ENCODE measurements at regions not wholly inside any gene's neighbourhood (a gene's known extent, or its start where the extent isn't known, plus 50 kb on each side); places are given as distances from the start of the nearest gene placed in this dataset.
A peak's percentile ranks its signal among the peaks of the same experiment; 100 is the strongest.

DNA sequence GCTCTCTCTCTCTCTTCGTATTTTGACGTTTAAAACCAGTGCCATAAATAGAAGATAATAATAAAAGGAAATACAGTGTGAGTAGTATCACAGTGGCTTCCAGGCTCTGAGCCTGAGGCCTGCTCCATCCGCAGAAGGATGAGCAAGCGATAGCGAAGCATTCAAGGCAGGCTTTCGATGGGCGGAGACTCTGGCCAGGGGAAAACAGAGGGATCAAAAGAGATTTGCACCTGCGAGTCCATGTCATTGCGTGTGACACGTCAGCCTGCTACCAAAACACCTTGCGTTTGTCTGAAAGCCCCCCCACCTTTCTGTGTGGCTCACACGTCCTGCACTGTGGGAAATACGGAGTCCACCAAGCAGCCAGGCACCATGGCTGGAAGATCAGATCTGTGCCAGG is 377.3 kb upstream of the SULF2 start:
- TF ChIP-seq CTCF (IDR thresholded peaks at IDR 0.05) = no peak
- DNase-seq = no peak
- Histone ChIP-seq H3K36me3 (no peaks in the 10 kb centered on the region), H3K9me3 (no peaks in the 10 kb centered on the region), H3K27me3 (peaks cover 0 to 25% of the 10 kb centered on the region in 2 donors), H3K27ac (no peak overlapping the region), H3K4me1 (peaks cover 0 to 11% (median 4%) of the 10 kb centered on the region in 4 donors), H3K4me3 (no peak overlapping the region)
- intact Hi-C loops (cut with DNase I; ENCODE audit: low total_unique reads) = no loop called here

DNA sequence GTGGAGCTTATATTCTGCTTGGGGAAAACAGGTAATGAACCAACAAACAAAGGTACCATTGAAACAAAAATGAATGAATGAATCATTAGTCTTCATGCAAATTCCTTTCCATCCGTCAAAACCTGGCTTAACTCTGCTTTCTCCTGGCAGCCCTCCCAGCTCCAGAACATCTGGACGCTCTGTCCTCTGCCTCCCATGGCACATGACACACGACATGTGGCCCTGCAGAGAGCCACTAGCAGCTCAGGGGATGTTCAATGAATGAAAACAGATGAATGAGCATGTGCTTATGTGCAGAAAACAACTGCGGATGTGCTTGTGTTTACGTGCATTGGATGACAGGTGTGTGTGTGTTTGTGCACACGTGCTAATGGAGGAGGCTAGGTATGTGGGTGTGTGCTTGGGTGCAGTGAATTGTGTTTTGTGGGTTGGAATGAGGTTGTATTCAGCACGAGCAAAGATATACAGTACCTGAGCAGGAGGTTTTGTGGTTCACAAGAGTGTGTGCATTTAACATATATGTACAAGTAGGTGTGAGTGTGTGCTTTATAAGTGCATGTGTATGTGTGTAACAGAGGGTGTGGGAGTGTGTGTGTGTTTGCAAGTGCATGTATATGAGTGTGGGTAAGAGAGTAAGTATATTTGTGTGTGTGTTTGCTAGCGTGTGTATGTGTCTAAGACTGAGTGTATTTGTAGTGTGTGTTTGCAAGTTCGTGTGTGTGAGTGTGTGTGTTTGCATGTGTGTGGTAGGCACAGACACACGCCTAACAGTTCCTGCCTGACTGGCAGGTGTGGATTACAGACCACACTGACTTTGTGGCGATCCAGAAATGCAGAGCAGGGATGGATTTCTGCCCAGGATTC is 374.1 kb upstream of the SULF2 start:
- Histone ChIP-seq H3K27ac (no peak overlapping the region), H3K4me1 (peaks cover 0 to 16% (median 5%) of the 10 kb centered on the region in 4 donors), H3K36me3 (no peaks in the 10 kb centered on the region), H3K27me3 (peaks cover 0 to 4% of the 10 kb centered on the region in 2 donors), H3K4me3 (no peak overlapping the region), H3K9me3 (peaks cover 0 to 5% (median 0%) of the 10 kb centered on the region in 3 donors)
- TF ChIP-seq CTCF (IDR thresholded peaks at IDR 0.05) = no peak
- intact Hi-C loops (cut with DNase I; ENCODE audit: low total_unique reads) = no loop called here
- no peak for DNase-seq

DNA sequence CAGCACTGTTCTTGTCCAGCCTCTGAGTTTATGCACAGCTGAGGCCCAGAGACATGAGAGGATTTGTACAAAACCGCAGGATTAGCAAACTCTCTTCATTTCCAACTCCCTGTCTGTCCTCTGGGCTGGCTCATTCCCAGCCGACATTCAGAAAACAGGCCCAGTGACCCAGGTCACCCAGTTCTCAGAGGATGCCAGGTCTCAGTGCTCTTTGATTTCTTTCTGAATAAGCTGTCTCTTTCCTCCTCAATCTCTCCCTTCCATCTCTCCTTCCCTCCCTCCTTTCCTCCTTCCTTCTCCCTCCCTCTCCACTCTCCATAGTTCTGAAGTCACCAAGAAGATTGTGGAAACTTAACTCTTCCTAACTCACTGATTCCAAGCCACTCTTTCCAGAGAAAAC is 372.7 kb upstream of the SULF2 start:
- peaks cover 0 to 5% (median 0%) of the 10 kb centered on the region in 3 donors for H3K9me3 ChIP-seq
- no peak for TF ChIP-seq CTCF (IDR thresholded peaks at IDR 0.05)
- peaks cover 0 to 11% (median 5%) of the 10 kb centered on the region in 4 donors for H3K4me1 ChIP-seq
- H3K36me3 ChIP-seq = no peaks in the 10 kb centered on the region
- H3K27ac ChIP-seq = no peak overlapping the region
- peaks cover 0 to 6% of the 10 kb centered on the region in 2 donors for H3K27me3 ChIP-seq
- intact Hi-C loops (cut with DNase I; ENCODE audit: low total_unique reads) = no loop called here
- DNase-seq = peak in 1 of 2 donors; percentile 53
- H3K4me3 ChIP-seq = no peak overlapping the region

DNA sequence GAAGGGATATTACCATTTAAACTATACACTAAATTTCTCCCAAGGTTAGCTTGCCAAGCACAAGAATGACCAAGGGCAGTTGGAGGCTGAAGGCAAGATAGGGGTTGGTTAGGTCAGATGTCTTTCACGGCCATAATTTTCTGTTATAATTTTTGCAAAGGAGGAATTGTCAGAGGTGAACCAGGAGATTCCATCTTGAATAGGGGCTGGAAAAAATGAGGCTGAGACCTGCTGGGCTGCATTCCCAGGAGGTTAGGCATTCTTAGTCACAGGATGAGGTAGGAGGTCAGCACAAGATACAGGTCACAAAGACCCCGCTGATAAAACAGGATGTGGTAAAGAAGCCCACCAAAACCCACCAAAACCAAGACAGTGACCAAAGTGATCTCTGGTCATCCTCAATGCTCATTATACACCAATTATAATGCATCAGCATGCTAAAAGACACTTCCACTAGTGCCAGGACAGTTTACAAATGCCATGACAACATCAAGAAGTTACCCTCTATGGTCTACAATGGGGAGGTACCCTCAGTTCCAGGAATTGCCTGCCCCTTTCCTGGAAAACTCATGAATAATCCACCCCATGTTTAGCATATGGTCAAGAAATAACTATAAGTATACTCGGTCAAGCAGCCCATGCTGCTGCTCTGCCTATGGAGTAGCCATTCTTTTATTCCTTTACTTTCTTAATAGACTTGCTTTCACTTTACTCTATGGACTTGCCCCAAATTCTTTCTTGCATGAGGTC is 371.8 kb upstream of the SULF2 start:
- TF ChIP-seq CTCF (IDR thresholded peaks at IDR 0.05) = no peak
- no peak overlapping the region for H3K27ac ChIP-seq
- peaks cover 0 to 11% of the 10 kb centered on the region in 2 donors for H3K27me3 ChIP-seq
- peaks cover 0 to 5% (median 0%) of the 10 kb centered on the region in 3 donors for H3K9me3 ChIP-seq
- no peaks in the 10 kb centered on the region for H3K36me3 ChIP-seq
- no peak for DNase-seq
- H3K4me3 ChIP-seq = no peak overlapping the region
- intact Hi-C loops (cut with DNase I; ENCODE audit: low total_unique reads) = no loop called here
- H3K4me1 ChIP-seq = peaks cover 0 to 11% (median 5%) of the 10 kb centered on the region in 4 donors

- Histone ChIP-seq H3K27me3 (peaks cover 0 to 12% of the 10 kb centered on the region in 2 donors), H3K9me3 (peaks cover 0 to 5% (median 0%) of the 10 kb centered on the region in 3 donors), H3K27ac (no peak overlapping the region), H3K36me3 (no peaks in the 10 kb centered on the region), H3K4me1 (peaks cover 0 to 11% (median 5%) of the 10 kb centered on the region in 4 donors), H3K4me3 (no peak overlapping the region)
- no peak for TF ChIP-seq CTCF (IDR thresholded peaks at IDR 0.05)
- no peak for DNase-seq
- intact Hi-C loops (cut with DNase I; ENCODE audit: low total_unique reads) = no loop called here
These were observed 371.2 kb upstream of the SULF2 start for GRCh38 chr20:48156521-48156920.
